ENCODE measurements at regions not wholly inside any gene's neighbourhood (a gene's known extent, or its start where the extent isn't known, plus 50 kb on each side); places are given as distances from the start of the nearest gene placed in this dataset.

DNA sequence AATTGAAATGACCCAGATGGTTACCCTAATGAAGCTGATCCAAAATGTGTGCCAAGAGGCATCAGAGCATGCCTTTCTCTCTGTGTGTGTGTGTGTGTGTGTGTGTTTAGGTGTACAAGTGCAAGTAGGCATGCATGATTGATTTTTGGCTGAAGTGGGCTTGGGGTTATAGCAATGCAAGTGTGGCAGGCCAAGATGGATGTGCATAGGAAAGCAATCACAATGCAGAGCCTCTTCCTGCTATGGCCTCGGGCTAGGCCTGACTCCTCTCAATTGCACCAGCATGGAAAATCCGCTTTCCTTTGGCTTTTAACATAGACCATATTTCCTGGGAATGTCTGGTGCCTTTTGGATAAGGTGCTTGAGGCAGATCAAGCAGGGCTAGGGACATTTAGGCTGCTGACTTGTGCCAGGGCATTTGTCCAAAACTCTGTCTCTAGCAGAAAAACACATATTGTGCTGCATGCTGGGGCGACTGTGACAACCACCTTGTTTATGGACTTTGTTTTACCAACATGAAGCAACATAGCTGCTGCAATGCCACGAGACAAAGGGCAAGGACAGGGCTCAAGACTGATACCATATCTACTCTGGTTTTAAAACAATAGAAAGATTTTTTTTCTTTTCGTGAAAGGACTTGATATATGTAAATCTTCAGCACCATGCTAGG lies 395.7 kb downstream of the RAPGEF2 start:
- H3K4me3 ChIP-seq (ENCODE audit: low read depth, low read length), result no peak overlapping the region
- H3K79me2 ChIP-seq (ENCODE audit: control insufficient read depth, insufficient read depth, low read length, unreplicated experiment), result no peaks in the 10 kb centered on the region
- no peaks in the 10 kb centered on the region for H3K27me3 ChIP-seq (ENCODE audit: insufficient read depth, low read length)
- no peak overlapping the region for H2AFZ ChIP-seq (ENCODE audit: low read length, unreplicated experiment)
- H3K27ac ChIP-seq (ENCODE audit: low read depth, low read length), result no peak overlapping the region
- no peaks in the 10 kb centered on the region for H3K36me3 ChIP-seq (ENCODE audit: insufficient read depth, low read length)
- no peaks in the 10 kb centered on the region for H3K4me1 ChIP-seq (ENCODE audit: control insufficient read depth, insufficient read depth, low read length, unreplicated experiment)

DNA sequence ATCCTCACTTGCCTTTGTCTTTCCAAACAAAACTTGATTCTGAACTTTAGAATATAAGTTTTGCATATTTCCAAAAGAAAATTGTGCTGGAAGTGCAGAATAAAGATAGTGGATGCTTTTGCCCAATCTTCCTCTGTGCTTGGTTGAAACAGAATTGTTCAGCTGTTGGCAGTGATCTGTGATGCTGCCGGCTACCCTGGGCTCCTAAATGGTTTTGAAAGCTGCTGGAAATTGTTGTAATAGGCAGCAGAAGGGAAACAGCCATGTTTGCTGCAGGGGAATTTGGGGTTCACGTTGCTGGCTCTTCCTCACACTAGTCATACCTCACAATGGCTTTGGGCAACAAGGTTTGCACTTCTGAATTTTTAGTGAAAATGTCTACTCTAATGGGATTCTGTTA lies 398.0 kb downstream of the RAPGEF2 start:
- Histone ChIP-seq H3K79me2 (ENCODE audit: control insufficient read depth, insufficient read depth, low read length, unreplicated experiment) (no peaks in the 10 kb centered on the region), H2AFZ (ENCODE audit: low read length, unreplicated experiment) (no peak overlapping the region), H3K36me3 (ENCODE audit: insufficient read depth, low read length) (no peaks in the 10 kb centered on the region), H3K4me1 (ENCODE audit: control insufficient read depth, insufficient read depth, low read length, unreplicated experiment) (peaks cover 17% of the 10 kb centered on the region), H3K27ac (ENCODE audit: low read depth, low read length) (no peak overlapping the region), H3K4me3 (ENCODE audit: low read depth, low read length) (no peak overlapping the region), H3K27me3 (ENCODE audit: insufficient read depth, low read length) (no peaks in the 10 kb centered on the region)

- Histone ChIP-seq H3K79me2 (ENCODE audit: control insufficient read depth, insufficient read depth, low read length, unreplicated experiment) (no peaks in the 10 kb centered on the region), H3K27ac (ENCODE audit: low read depth, low read length) (no peak overlapping the region), H3K27me3 (ENCODE audit: insufficient read depth, low read length) (no peaks in the 10 kb centered on the region), H3K36me3 (ENCODE audit: insufficient read depth, low read length) (no peaks in the 10 kb centered on the region), H2AFZ (ENCODE audit: low read length, unreplicated experiment) (no peak overlapping the region), H3K4me3 (ENCODE audit: low read depth, low read length) (no peak overlapping the region), H3K4me1 (ENCODE audit: control insufficient read depth, insufficient read depth, low read length, unreplicated experiment) (peaks cover 17% of the 10 kb centered on the region)
These were observed 400.5 kb downstream of the RAPGEF2 start for GRCh38 chr4:159503236-159504008.

GRCh38 chr4:159504684-159505083 lies 401.8 kb downstream of the RAPGEF2 start:
- Histone ChIP-seq H3K4me3 (ENCODE audit: low read depth, low read length) (peak overlapping the region; percentile 58), H3K27me3 (ENCODE audit: insufficient read depth, low read length) (no peaks in the 10 kb centered on the region), H3K79me2 (ENCODE audit: control insufficient read depth, insufficient read depth, low read length, unreplicated experiment) (no peaks in the 10 kb centered on the region), H3K27ac (ENCODE audit: low read depth, low read length) (peak overlapping the region; percentile 34), H3K36me3 (ENCODE audit: insufficient read depth, low read length) (no peaks in the 10 kb centered on the region), H2AFZ (ENCODE audit: low read length, unreplicated experiment) (peak overlapping the region; percentile 96), H3K4me1 (ENCODE audit: control insufficient read depth, insufficient read depth, low read length, unreplicated experiment) (peaks cover 17% of the 10 kb centered on the region)

DNA sequence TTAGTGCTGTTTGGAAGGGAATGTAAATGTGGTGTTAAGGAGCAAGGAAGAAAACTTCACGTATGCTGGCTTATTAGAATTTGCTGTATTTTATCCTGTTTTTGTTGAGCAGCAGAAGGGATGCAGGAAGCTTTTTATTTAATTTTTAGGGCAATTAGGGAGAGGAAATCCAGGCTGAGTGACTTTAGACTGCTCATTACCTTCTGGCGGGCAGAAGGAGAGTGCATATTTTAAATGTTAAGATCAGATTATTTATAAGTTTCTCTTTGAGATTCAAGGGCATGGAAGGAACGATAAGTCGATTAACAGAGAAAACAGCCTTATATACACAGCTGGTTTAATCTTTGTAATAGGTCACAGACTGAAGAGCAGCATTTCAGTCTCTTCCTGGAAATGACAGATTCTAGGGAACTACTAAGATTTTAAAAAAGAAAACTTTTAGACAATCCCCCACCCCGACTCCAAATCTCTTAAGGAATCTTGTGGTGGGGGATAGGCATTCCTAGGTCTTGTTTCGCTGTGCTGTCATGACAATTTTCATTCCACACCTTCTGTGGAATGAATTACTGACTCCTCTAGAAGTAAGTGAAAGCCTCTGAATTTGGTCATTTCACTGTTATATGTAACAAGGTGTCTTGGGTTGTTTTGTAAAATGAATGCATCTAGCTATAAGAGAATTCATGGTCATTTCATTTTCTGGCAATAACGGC lies 402.5 kb downstream of the RAPGEF2 start:
- Histone ChIP-seq H3K27me3 (ENCODE audit: insufficient read depth, low read length) (no peaks in the 10 kb centered on the region), H3K4me3 (ENCODE audit: low read depth, low read length) (peak overlapping the region; percentile 58), H3K79me2 (ENCODE audit: control insufficient read depth, insufficient read depth, low read length, unreplicated experiment) (no peaks in the 10 kb centered on the region), H2AFZ (ENCODE audit: low read length, unreplicated experiment) (peak overlapping the region; percentile 96), H3K4me1 (ENCODE audit: control insufficient read depth, insufficient read depth, low read length, unreplicated experiment) (peaks cover 17% of the 10 kb centered on the region), H3K27ac (ENCODE audit: low read depth, low read length) (peak overlapping the region; percentile 34; the same call in 1 of the 2 replicates), H3K36me3 (ENCODE audit: insufficient read depth, low read length) (no peaks in the 10 kb centered on the region)

- Histone ChIP-seq H3K36me3 (ENCODE audit: insufficient read depth, low read length) (no peaks in the 10 kb centered on the region), H3K27me3 (ENCODE audit: insufficient read depth, low read length) (no peaks in the 10 kb centered on the region), H3K27ac (ENCODE audit: low read depth, low read length) (no peak overlapping the region), H3K4me1 (ENCODE audit: control insufficient read depth, insufficient read depth, low read length, unreplicated experiment) (peaks cover 17% of the 10 kb centered on the region), H3K79me2 (ENCODE audit: control insufficient read depth, insufficient read depth, low read length, unreplicated experiment) (no peaks in the 10 kb centered on the region), H3K4me3 (ENCODE audit: low read depth, low read length) (no peak overlapping the region), H2AFZ (ENCODE audit: low read length, unreplicated experiment) (no peak overlapping the region)
These were observed 404.1 kb downstream of the RAPGEF2 start for GRCh38 chr4:159506801-159507517.

- Histone ChIP-seq H3K27ac (ENCODE audit: low read depth, low read length) (no peak overlapping the region), H3K27me3 (ENCODE audit: insufficient read depth, low read length) (no peaks in the 10 kb centered on the region), H3K4me3 (ENCODE audit: low read depth, low read length) (no peak overlapping the region), H3K79me2 (ENCODE audit: control insufficient read depth, insufficient read depth, low read length, unreplicated experiment) (no peaks in the 10 kb centered on the region), H3K36me3 (ENCODE audit: insufficient read depth, low read length) (no peaks in the 10 kb centered on the region), H2AFZ (ENCODE audit: low read length, unreplicated experiment) (no peak overlapping the region), H3K4me1 (ENCODE audit: control insufficient read depth, insufficient read depth, low read length, unreplicated experiment) (peaks cover 16% of the 10 kb centered on the region)
These were observed 406.1 kb downstream of the RAPGEF2 start for GRCh38 chr4:159508917-159509500.

DNA sequence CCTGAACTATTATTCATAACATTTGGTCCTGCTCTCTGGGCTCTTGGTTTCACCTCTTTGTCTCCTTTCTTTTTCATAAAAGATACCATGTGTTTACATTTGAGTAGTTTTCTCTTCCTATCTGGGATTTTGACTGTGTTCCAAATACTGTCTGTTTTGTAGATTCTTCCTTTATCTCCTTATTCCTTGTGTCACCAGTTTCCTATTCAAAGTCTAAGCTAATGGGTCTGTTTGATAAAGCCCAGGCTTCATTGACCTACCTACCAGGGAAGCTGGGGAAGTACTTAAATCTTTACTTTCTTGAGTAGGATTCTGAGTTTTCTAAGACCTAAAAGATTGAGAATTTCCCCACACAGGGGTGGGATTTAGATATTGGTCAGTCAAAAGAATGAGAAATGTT lies 409.5 kb downstream of the RAPGEF2 start:
- Histone ChIP-seq H3K36me3 (ENCODE audit: insufficient read depth, low read length) (no peaks in the 10 kb centered on the region), H3K27me3 (ENCODE audit: insufficient read depth, low read length) (no peaks in the 10 kb centered on the region), H3K4me1 (ENCODE audit: control insufficient read depth, insufficient read depth, low read length, unreplicated experiment) (peaks cover 14% of the 10 kb centered on the region), H3K4me3 (ENCODE audit: low read depth, low read length) (no peak overlapping the region), H2AFZ (ENCODE audit: low read length, unreplicated experiment) (no peak overlapping the region), H3K79me2 (ENCODE audit: control insufficient read depth, insufficient read depth, low read length, unreplicated experiment) (no peaks in the 10 kb centered on the region), H3K27ac (ENCODE audit: low read depth, low read length) (no peak overlapping the region)

GRCh38 chr4:159515314-159516025 lies 412.6 kb downstream of the RAPGEF2 start:
- Histone ChIP-seq H3K27me3 (ENCODE audit: insufficient read depth, low read length) (no peaks in the 10 kb centered on the region), H3K4me1 (ENCODE audit: control insufficient read depth, insufficient read depth, low read length, unreplicated experiment) (peaks cover 14% of the 10 kb centered on the region), H3K27ac (ENCODE audit: low read depth, low read length) (no peak overlapping the region)

More at GRCh38 chr4:159515314-159516025, 412.6 kb downstream of the RAPGEF2 start:
- H2AFZ ChIP-seq (ENCODE audit: low read length, unreplicated experiment), result no peak overlapping the region
- H3K79me2 ChIP-seq (ENCODE audit: control insufficient read depth, insufficient read depth, low read length, unreplicated experiment), result no peaks in the 10 kb centered on the region
- H3K36me3 ChIP-seq (ENCODE audit: insufficient read depth, low read length), result no peaks in the 10 kb centered on the region
- H3K4me3 ChIP-seq (ENCODE audit: low read depth, low read length), result no peak overlapping the region

Measured in ACC112 (cell line).